ENCODE measurements at regions not wholly inside any gene's neighbourhood (a gene's known extent, or its start where the extent isn't known, plus 50 kb on each side); places are given as distances from the start of the nearest gene placed in this dataset.
A peak's percentile ranks its signal among the peaks of the same experiment; 100 is the strongest.
"Not testable (repeated sequence)": the region's sequence is repeated elsewhere in the genome, so short reads cannot be mapped to it uniquely, and the experiment has no call there.

DNA sequence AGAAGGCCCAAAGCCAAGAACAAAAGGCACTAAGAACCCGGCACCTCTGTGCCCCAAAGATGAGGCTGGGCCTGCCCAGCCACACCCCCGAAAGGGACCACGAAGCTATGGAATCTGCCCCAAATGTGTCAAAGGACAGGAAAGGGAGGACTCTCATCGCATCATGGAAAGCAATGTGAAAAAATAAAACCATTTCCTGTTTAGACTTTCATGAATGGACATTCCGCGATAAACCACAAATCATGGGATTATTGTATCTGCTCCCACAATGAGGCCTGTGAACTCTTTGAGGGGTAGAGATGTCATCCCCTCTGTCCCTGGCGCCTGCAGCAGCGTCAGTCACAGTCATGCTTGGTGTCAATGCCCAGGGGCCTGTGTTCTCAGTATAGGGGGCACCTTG lies 135.0 kb downstream of the COPRS start:
- intact Hi-C loops (cut with DNase I) = no loop called here
- no peak for DNase-seq

- DNase-seq = peak in 2 of 42 donors; percentile 13 to 24
Measured at GRCh38 chr17:31722251-31723056, 136.6 kb downstream of the COPRS start.

DNA sequence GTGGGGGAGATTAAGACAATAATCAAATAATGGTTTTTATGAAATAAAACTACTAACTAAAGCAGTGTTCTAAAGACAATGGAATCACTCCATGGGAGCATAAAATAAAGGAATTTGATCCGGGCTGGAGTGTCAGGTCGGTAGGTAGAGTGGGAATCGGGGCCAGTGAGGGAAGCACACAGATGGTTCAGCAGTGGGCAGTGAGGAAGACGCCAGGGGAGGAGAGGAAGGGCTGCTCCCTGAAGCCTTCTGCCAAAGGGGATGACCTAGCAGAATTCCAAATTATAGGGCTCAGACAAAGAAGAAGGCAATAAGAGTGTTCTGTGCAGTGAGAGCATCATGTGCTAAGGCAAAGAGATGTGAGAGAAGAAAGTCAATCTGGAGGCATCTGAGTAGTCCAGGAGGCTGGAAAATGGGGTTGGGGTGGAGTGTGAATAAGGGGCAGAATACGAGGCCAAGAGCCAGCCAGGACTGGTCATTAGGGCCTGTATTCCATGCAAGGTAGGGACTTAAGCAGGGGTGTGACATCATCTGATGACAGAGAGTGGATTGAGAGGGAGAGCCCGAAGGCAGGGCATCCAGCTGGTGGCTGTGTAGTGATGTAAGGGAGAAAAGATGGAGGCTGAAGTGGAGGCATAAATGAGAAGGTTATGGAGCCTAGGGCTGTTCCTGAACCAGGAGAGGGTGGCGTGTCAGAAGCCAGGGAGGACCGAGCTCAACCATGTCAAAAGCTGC lies 137.6 kb downstream of the COPRS start:
- peak in 1 of 42 donors; percentile 22 for DNase-seq
- intact Hi-C loops (cut with DNase I) = no loop called here

More at GRCh38 chr17:31722251-31723056, 136.6 kb downstream of the COPRS start:
- intact Hi-C loops (cut with DNase I) = no loop called here

GRCh38 chr17:31717251-31717650 lies 141.8 kb downstream of the COPRS start:
- intact Hi-C loops (cut with DNase I); DNase-seq: not testable (repeated sequence)

- intact Hi-C loops (cut with DNase I) = no loop called here
- no peak for DNase-seq
Measured at GRCh38 chr17:31715446-31715845, 143.6 kb downstream of the COPRS start.

DNA sequence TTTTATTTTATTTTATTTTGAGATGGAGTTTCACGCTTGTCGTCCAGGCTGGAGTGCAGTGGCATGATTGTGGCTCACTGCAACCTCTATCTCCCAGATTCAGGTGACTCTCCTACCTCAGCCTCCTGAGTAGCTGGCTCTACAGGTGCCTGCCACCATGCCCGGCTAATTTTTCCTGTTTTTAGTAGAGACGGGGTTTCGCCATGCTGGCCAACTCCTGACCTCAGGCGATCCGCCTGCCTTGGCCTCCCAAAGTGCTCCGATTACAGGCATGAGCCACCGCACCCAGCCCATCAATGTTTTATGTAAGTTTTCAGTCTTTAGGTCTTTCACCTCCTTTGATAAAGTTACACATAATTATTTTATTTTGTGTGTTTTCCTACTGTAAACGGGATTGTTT lies 154.6 kb downstream of the COPRS start:
- DNase-seq = no peak
- intact Hi-C loops (cut with DNase I) = no loop called here

DNA sequence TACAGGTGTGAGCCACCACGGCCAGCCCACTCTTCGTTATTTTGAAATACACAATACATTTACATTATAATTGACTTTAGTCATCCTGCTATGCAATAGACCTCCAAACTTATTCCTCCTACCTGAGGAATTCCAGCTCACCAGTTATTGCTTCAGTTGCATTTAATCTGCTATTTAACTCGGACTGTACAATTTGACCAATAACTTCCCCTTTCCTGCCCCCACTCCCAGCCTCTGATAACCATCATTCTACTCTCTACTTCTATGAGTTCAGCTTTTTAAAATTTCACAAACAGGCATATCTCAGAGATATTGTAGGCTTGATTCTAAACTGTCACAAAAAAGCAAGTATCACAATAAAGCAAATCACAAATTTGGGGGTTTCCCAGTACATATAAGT lies 157.0 kb downstream of the COPRS start:
- no peak for DNase-seq
- intact Hi-C loops (cut with DNase I) = no loop called here

GRCh38 chr17:31700973-31701372 lies 158.1 kb downstream of the COPRS start:
- DNase-seq = no peak
- intact Hi-C loops (cut with DNase I) = no loop called here

GRCh38 chr17:31699886-31700285 lies 159.2 kb downstream of the COPRS start:
- intact Hi-C loops (cut with DNase I) = no loop called here
- peak in 1 of 42 donors; percentile 3 for DNase-seq

DNA sequence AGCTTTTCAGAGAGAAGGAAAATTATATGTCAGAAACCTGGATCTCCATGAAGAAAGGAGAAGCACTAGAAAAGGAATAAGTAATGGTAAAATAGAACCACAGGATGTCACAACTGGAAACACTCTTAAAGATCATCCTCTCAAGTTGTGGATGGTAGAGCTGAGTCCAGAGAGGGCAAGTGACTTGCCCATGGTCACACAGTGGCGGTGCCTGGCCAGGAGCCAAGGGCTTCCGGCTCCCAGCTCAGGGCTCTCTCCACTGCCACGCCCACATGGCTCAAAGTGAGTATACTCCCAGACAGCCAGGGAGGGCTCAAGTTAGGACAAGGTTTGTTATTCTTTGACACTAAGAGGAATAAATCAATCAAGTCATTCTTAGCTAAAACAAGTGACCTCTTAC lies 159.8 kb downstream of the COPRS start:
- intact Hi-C loops (cut with DNase I) = no loop called here
- DNase-seq = peak in 1 of 42 donors; percentile 18

- intact Hi-C loops (cut with DNase I) = no loop called here
- peak in 1 of 42 donors; percentile 13 for DNase-seq
Measured at GRCh38 chr17:31698751-31699150, 160.3 kb downstream of the COPRS start.

DNA sequence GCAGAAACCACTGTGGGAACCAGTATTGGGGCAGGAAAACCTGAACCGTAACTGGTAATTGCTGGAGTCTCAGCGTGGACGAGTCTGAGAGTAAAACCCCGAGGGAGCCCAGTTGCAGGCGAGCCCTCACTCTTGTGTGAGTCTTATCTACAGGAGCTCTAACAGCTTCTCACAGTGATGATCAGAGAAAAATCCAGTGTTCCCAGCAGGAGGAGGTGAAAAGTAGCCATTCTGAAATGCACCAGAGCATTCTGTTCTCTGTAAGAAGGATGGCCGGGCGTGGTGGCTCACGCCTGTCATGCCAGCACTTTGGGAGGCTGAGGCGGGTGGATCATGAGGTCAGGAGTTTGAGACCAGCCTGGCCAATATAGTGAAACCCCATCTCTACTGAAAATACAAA lies 161.2 kb downstream of the COPRS start:
- peak in 1 of 42 donors; percentile 20 for DNase-seq
- intact Hi-C loops (cut with DNase I) = no loop called here

GRCh38 chr17:31696703-31697325 lies 162.2 kb downstream of the COPRS start:
- DNase-seq = peak in 1 of 42 donors; percentile 25
- intact Hi-C loops (cut with DNase I) = no loop called here

GRCh38 chr17:31696184-31696602 lies 162.9 kb downstream of the COPRS start:
- intact Hi-C loops (cut with DNase I) = no loop called here
- peak in 41 of 42 donors; percentile 8 to 76 (median 43) for DNase-seq

- peak in 1 of 42 donors; percentile 26 for DNase-seq
- intact Hi-C loops (cut with DNase I) = no loop called here
Measured at GRCh38 chr17:31695456-31696090, 163.5 kb downstream of the COPRS start.

DNA sequence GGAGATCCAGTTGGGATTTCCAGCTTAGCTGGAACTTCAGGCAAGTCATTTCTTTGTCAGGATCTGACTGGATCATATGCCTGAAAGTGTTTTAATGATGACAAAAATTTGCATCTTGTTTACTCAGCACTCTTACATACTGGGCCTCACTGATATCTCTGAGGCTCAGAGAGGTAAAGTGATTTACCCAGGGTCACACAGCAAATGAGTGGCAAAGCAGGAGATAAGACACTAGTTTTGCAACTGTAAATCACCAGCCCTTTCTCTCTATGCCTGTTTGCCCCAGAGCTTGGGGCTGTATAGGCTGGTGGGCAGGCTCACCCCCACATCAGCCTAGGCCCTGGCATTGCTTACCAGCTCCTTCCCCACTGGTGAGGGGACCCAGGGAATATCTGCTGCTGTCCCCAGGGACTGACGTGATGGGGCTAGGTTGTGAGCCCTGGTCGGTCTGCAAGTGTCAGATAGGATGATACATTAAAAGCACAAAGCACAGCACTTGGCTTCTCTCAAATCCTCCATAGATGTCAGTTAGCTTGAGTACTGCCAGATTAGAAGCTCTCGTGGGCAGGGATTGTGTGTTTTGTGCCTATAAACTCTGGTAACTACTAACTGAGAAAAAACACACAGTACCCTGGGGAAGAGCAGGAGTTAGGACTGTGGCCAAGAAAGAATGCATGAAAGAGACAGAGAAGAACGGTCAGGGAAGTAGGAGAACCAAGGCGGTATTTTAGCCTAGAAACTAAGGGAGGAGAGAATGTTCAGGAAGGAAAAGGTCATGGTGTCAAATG lies 165.4 kb downstream of the COPRS start:
- peak in 1 of 42 donors; percentile 8 for DNase-seq
- intact Hi-C loops (cut with DNase I) = no loop called here

- DNase-seq = peak in 1 of 42 donors; percentile 20
- intact Hi-C loops (cut with DNase I) = no loop called here
Measured at GRCh38 chr17:31692632-31693031, 166.4 kb downstream of the COPRS start.

- intact Hi-C loops (cut with DNase I) = no loop called here
- DNase-seq = peak in 1 of 42 donors; percentile 2
Measured at GRCh38 chr17:31692027-31692426, 167.0 kb downstream of the COPRS start.
